ENCODE measurements at regions not wholly inside any gene's neighbourhood (a gene's known extent, or its start where the extent isn't known, plus 50 kb on each side); places are given as distances from the start of the nearest gene placed in this dataset.
"Not testable (repeated sequence)": the region's sequence is repeated elsewhere in the genome, so short reads cannot be mapped to it uniquely, and the experiment has no call there.

- TF ChIP-seq CTCF (conservative IDR thresholded peaks at IDR 0.05; ENCODE audit: low read length); EZH2phosphoT487 (IDR thresholded peaks at IDR 0.05; ENCODE audit: borderline replicate concordance, low read depth, low read length): not testable (repeated sequence)
Observed at GRCh38 chr16:29145086-29145485, 160.2 kb downstream of the LAT start.
